SIG-M5 treated with dmso at 0.1 percent for 504 hours (cell line): ENCODE measurements at regions not wholly inside any gene's neighbourhood (a gene's known extent, or its start where the extent isn't known, plus 50 kb on each side); places are given as distances from the start of the nearest gene placed in this dataset.
A peak's percentile ranks its signal among the peaks of the same experiment; 100 is the strongest.

ENCODE experiments used
- DNase-seq: peaks from one replicate; lab custom pipeline; 2025; ENCODE audit not compliant: unreplicated experiment; lab: John Stamatoyannopoulos, UW

DNA sequence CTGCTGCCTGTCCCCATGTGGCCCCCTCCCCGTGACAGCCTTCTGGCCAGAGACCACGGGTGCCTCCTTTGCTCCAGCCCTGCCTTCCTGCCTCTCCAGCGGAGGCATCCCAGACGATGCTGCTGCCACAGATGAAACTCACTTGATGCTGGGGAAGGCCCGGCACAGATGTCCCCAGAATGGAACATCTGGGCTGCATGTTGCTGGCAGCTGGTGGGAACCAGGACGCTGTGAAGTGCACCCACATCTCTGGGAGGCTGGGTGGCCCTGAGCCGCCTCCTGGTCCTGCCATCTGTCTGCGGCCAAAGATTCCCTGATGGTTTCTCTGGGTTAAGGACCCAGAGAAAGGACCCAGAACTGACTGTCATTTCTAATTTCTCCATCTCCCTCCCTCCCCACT, 51.9 kb upstream of the PTPRS start:
- DNase-seq, result no peak

DNA sequence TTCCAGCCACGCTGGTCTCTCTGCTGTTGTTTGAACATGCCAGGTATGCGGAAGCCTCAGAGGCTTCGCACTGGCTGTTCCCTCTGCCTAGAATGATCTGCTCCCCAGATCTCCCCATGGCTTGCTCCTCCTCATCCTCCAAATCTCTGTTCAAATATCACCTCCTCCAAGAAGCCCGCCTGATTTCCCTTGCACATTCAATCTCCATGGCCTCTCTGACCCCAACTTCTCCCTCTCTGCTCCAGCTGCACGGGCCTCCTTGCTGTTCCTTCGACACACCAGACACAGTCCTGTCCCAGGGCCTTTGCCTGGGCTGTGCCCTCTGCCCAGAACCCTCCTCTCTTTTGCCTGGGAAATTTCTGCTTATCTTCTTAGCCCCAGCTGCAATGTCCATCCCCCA, 52.5 kb upstream of the PTPRS start:
- no peak for DNase-seq

DNA sequence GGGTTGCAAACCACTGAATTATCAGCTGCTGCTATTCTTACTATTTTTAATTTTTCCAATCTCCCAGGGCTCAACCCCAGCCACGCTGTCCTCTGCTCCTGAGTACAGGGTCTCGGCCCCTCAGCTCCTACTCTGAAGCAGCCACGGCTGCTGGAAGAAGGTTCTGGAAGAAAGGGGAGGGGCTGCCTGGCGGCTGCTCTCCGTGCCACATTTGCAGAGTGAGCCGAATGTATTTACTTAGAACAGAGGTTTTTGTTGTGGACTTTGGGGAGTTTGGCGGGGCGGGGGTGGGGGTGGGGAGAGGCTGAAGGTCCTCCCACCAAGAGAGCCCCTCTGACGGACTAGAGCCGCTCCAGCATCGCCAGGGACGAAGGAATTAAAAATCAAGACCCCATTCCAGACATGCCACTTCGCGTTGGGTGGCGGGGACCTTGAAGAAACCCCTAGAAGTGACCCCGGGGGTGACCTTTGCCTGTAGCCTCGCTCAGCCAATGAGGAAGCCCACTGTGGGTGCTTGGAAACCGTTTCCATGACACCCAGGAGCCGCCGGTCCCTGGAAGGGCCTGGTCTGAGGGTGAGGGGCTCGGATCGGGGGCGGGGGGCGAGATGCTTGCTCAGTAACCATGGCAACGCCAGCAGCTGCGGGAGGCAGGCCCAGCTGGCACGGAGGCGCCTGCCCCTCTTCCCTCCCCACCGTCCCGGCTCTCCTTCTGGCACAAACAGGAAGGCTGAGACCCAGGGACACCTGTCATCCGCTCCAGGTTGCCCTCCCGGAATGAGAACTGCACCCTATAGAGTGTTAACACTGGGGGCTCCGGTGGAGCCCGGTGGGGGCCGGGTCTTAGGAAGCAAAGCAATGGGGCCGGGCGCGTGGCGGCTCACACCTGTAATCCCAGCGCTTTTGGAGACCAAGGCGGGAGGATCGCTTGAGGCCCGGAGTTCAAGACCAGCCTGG, 54.2 kb upstream of the PTPRS start:
- DNase-seq, result no peak

DNA sequence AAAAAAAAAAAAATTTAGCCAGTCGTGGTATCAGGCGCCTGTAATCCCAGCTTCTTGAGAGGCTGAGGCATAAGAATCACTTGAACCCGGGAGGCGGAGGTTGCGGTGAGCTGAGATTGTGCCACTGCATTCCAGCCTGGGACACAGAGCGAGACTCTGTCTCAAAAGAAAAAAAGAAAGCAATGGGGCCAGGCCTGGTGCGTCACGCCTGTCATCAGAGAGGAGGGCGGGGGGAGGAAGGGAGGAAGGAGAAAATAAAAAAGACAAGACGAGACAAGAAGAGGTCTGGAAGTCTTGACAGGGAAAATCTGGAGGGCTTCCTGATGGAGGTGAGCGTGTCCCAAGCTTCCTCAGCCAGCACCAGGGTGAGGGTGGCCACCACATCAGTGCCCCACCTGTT, 54.9 kb upstream of the PTPRS start:
- no peak for DNase-seq

DNA sequence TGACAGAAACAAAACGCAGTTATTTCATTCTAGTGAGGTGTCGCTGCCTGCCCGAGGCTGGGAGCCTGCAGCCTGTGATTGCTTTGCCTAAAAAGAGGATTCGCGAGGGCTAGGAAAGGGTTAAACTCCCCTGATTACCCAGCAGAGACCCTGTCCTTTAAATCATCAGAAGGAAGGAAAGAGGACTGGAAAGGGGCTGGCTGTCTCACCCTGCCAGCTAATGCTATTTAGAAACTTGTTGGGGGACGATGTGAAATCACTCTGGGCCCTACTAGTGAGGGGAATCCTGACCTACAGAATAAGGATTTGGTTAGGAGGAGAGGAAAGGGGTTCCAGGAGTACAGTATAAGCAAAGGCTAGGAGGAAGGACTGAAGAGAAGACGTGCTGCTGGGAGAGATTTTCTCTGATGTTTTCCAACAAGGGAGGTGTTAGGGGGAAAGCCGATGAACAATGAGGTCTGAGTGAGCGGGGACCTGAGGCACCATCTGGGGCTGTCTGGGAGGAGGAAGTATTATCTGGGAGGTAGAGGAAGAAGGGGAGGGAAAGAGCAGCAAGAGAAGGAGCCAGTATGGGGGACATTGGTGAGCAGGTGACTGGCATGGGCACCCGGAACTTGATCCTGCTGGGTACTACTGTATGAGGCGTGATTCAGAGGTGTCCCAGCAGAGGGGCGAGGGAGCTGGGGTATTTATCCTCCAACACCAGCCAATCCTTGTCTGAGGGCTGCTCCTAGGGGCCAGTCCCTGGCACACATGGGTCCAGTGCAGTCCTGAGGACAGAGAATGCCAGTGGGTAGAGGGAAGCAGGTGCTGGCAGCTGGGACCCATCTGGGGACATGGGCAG, 55.7 kb upstream of the PTPRS start:
- DNase-seq, result no peak

DNA sequence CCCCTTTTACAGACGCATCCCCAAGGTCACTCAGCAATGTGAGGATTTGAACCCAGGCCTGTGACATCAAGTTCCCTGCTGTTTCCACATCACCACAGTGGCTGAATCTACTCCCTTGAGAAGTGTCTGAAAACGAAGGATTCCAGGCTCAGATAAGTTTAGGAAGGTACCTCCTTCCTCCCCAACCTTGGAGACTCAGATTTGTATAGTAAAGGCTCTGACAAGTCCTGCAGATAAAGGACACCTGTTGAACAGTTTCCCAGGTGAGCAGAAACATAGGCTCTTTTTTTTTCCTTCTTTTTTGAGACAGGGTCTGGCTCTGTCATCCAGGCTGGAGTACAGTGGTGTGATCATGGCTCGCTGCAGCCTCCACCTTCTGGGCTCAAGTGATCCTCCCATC, 56.4 kb upstream of the PTPRS start:
- no peak for DNase-seq

DNA sequence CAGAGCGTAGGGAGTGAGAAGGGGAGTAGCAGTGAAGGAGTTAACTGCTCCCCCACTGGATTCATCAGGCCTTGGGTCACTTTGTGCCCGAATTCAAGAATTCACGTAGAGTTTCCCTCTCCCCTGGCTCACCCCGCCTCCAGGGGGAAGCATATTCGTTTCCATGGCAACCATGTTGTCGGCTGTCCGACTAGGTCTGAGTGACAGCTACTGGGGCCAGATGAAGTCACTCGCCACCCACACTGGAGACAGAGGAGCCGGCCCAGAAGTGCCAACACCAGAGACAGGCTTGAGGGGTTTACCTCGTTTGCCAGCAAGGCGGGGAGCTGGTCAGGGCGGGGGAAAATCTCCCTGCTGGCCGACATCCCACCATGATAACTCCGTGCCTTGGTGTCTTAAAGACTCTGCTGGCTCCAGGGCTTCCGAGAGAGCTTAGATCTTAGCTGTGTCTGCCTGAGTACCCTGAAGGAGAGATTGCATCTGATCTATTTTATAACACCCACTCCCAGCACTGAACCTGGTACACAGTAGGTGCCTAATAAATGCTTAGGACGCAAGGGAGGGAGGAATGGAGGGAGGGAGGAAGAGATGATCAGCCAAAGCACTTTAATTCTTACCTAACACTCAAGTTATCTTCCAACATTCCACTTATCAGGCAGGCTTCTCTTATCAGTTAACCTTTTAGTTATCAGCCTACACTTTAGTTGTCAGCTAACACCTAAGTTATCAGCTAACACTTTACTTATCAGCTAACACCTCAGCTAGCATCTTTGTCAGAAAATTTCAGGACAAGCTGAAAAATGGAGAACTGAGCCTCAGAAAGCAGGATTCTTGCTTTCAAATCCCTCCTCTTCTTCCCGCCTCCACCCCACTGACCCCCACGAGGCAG, 57.2 kb upstream of the ZNRF4 start:
- no peak for DNase-seq

DNA sequence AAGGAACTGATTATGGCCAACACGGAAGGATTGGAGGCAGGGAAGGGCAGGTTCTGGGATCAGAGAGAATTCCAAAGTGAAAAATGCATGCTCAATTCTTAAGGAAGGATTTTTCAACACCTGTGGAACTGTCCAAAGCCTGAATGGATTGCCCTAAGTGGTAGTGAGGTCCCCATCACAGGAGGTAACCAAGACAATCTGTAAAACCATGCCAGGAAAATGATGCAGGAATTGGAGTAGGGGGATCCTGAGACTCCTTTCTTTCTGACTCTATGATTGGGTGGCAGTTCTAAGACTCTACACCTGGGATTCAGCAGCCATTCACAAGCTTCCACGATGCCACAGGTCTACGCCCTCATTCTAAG, 56.5 kb upstream of the ZNRF4 start:
- DNase-seq, result no peak

DNA sequence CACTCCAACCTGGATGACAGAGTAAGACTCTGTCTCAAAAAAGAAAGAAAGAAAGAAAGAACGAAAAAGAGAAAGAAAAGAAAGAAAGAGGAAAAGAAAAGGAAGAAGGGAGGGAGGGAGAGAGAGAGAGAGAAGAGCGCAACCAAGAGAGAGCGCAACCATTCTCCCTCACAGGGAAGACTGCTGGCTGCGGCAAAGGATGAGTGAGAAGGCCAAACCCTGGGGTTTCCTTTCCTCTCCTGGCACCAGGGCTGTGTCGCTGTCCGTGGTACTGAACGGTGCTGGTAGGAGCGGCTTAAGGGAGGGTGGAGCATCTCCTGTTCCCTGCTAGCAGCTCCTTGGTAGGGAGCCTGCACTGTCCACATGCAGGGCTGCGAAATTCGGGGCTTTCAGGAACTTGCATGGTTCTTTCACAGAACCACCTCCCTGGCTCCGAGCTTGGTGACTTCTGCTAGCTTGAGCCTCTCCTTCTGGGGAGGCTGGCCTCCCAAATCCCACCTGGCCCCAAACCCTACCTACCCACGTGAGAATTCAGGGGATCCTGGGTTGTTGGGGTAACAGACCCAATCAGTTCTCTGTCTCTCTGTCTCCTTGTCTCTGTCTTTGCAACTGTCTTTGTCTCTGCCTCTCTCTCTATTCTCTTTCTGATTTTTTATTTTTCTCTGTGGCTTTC, 51.1 kb upstream of the ZNRF4 start:
- peak; percentile 55 for DNase-seq
